H1 (cell line): ENCODE measurements at regions not wholly inside any gene's neighbourhood (a gene's known extent, or its start where the extent isn't known, plus 50 kb on each side); places are given as distances from the start of the nearest gene placed in this dataset.
A peak's percentile ranks its signal among the peaks of the same experiment; 100 is the strongest.

Source experiments
- CTCF ChIA-PET: fragments of 300-600 bp; sonication (Branson Sonifier 250); formaldehyde crosslinking; loops from one replicate; lab custom pipeline; 2021; ENCODE audit not compliant: partially characterized antibody; lab: Charles Lee
- POLR2A ChIA-PET: fragments of 300-600 bp; sonication (Branson Sonifier 250); formaldehyde crosslinking; loops from one replicate; lab custom pipeline; 2021; ENCODE audit warnings: inconsistent platforms; ENCODE audit not compliant: partially characterized antibody; lab: Charles Lee
- DNase-seq, 2 experiments: peaks; one replicate each; pipeline versions ENCODE4 v3.0.0 to v3.0.0-alpha.2; 2010 to 2022; ENCODE audit warnings: low spot score in 2 of 2, low read depth in 1 of 2, mixed read lengths in 1 of 2
- FAIRE-seq: peaks from 2 replicates; lab custom pipeline; 2011; peaks lifted over from hg19 to GRCh38; lab: Jason Lieb, UNC
- H2AFZ ChIP-seq: 2 replicates; pipeline ENCODE4 v1.8.1; 2012; ENCODE audit warnings: low read length, inconsistent platforms
- H2AK5ac ChIP-seq: 2 replicates; pipeline ENCODE4 v1.6.1; 2013; ENCODE audit warnings: low read depth, low read length
- H2BK120ac ChIP-seq: replicated peaks from 2 replicates; pipeline ENCODE3; 2013; ENCODE audit warnings: low read depth, low read length, inconsistent platforms
- H2BK12ac ChIP-seq: 2 replicates; pipeline ENCODE4 v1.6.1; 2013; ENCODE audit warnings: low read depth, low read length
- H2BK15ac ChIP-seq: 2 replicates; pipeline ENCODE4 v1.6.1; 2013; ENCODE audit warnings: low read length
- H2BK20ac ChIP-seq: 2 replicates; pipeline ENCODE4 v1.6.1; 2013; ENCODE audit warnings: low read length
- H2BK5ac ChIP-seq: 2 replicates; pipeline ENCODE4 v1.6.1; 2013; ENCODE audit warnings: low read depth, low read length
- H3K14ac ChIP-seq: 2 replicates; pipeline ENCODE4 v1.6.1; 2013; ENCODE audit warnings: inconsistent platforms; ENCODE audit not compliant: insufficient read length
- H3K18ac ChIP-seq: 2 replicates; pipeline ENCODE4 v1.6.1; 2013; ENCODE audit warnings: low read length; ENCODE audit errors: extremely low read depth
- H3K23ac ChIP-seq: 2 replicates; pipeline ENCODE4 v1.6.1; 2013; ENCODE audit warnings: inconsistent platforms; ENCODE audit not compliant: insufficient read length
- H3K23me2 ChIP-seq: 2 replicates; pipeline ENCODE4 v1.6.1; 2013; ENCODE audit warnings: low read depth, low read length
- H3K27ac ChIP-seq: 2 replicates; pipeline ENCODE4 v1.6.1; 2011; ENCODE audit warnings: low read depth, low read length, inconsistent platforms
- H3K27me3 ChIP-seq, 4 experiments: replicated peaks in 1 of 4; 1 replicate in 1 of 4; 2 replicates in 3 of 4; pipeline versions ENCODE4 v1.6.1 to v1.8.1; 2011 to 2013; ENCODE audit warnings: low read length in 3 of 4, mild to moderate bottlenecking in 3 of 4, inconsistent platforms in 2 of 4, mixed read lengths in 2 of 4, moderate library complexity in 1 of 4; ENCODE audit not compliant: control insufficient read depth in 3 of 4, insufficient read depth in 3 of 4; ENCODE audit errors: extremely low read depth in 1 of 4
- H3K36me3 ChIP-seq, 4 experiments: 2 replicates each; pipeline versions ENCODE4 v1.6.1 to v1.8.1; 2011 to 2013; ENCODE audit warnings: mild to moderate bottlenecking in 4 of 4, low read length in 3 of 4, moderate library complexity in 2 of 4, control low read depth in 1 of 4, inconsistent platforms in 1 of 4; ENCODE audit not compliant: insufficient read depth in 4 of 4, control insufficient read depth in 2 of 4
- H3K4ac ChIP-seq: replicated peaks from 2 replicates; pipeline ENCODE3; 2013; ENCODE audit warnings: low read length, low read depth, mixed read lengths, inconsistent platforms; ENCODE audit not compliant: insufficient read length
- H3K4me1 ChIP-seq, 4 experiments: replicated peaks in 1 of 4; 1 replicate in 1 of 4; 2 replicates in 3 of 4; pipeline versions ENCODE4 v1.6.1 to v1.8.1; 2011 to 2013; ENCODE audit warnings: low read length in 3 of 4, inconsistent platforms in 2 of 4, mixed read lengths in 1 of 4; ENCODE audit not compliant: insufficient read depth in 4 of 4, control insufficient read depth in 3 of 4
- H3K4me2 ChIP-seq, 2 experiments: 2 replicates each; pipeline versions ENCODE4 v1.6.1 to v1.8.1; 2011 to 2013; ENCODE audit warnings: low read depth in 2 of 2, low read length in 2 of 2, control low read depth in 1 of 2, inconsistent platforms in 1 of 2, mild to moderate bottlenecking in 1 of 2; ENCODE audit not compliant: insufficient read depth in 1 of 2
- H3K4me3 ChIP-seq, 4 experiments: fragments of 200-600, 300-600 bp in 1 of 4; sonication (generic), shearing (Covaris generic), sonication (Bioruptor Twin) in 1 of 4; 2 replicates each; pipeline versions ENCODE4 v1.5.1 to v1.8.1; 2011 to 2016; ENCODE audit warnings: low read length in 4 of 4, low read depth in 3 of 4, control low read depth in 2 of 4, inconsistent platforms in 2 of 4, mild to moderate bottlenecking in 2 of 4, mixed read lengths in 1 of 4, moderate library complexity in 1 of 4; ENCODE audit not compliant: insufficient read depth in 2 of 4; ENCODE audit errors: extremely low read depth in 1 of 4
- H3K56ac ChIP-seq: replicated peaks from 2 replicates; pipeline ENCODE3; 2013; ENCODE audit warnings: low read depth, mild to moderate bottlenecking, mixed read lengths, low read length, inconsistent platforms; ENCODE audit not compliant: insufficient read length
- H3K79me1 ChIP-seq: 2 replicates; pipeline ENCODE4 v1.6.1; 2013; ENCODE audit warnings: low read depth, low read length, control low read depth
- H3K79me2 ChIP-seq, 2 experiments: 2 replicates each; pipeline versions ENCODE4 v1.6.1 to v1.8.1; 2012 to 2013; ENCODE audit warnings: low read length in 2 of 2, mild to moderate bottlenecking in 2 of 2, inconsistent platforms in 1 of 2; ENCODE audit not compliant: insufficient read depth in 2 of 2, control insufficient read depth in 1 of 2
- H3K9ac ChIP-seq, 4 experiments: replicated peaks in 1 of 4; 1 replicate in 1 of 4; 2 replicates in 3 of 4; pipeline versions ENCODE4 v1.6.1 to v1.8.1; 2011 to 2013; ENCODE audit warnings: low read depth in 3 of 4, low read length in 3 of 4, control low read depth in 2 of 4, mild to moderate bottlenecking in 2 of 4, moderate library complexity in 2 of 4, inconsistent platforms in 1 of 4; ENCODE audit errors: extremely low read depth in 1 of 4
- H3K9me3 ChIP-seq, 2 experiments: 2 replicates each; pipeline versions ENCODE4 v1.6.1 to v1.8.1; 2012 to 2013; ENCODE audit warnings: mild to moderate bottlenecking in 2 of 2, moderate library complexity in 2 of 2, control low read depth in 1 of 2, inconsistent platforms in 1 of 2, low read depth in 1 of 2, low read length in 1 of 2, mixed read lengths in 1 of 2; ENCODE audit not compliant: insufficient read depth in 2 of 2
- H4K20me1 ChIP-seq, 2 experiments: replicated peaks in 1 of 2; 2 replicates each; pipeline versions ENCODE3 to v1.8.1; 2011 to 2013; ENCODE audit warnings: inconsistent platforms in 2 of 2, low read length in 2 of 2, mild to moderate bottlenecking in 1 of 2; ENCODE audit not compliant: insufficient read depth in 2 of 2, control insufficient read depth in 1 of 2
- H4K5ac ChIP-seq: 2 replicates; pipeline ENCODE4 v1.6.1; 2013; ENCODE audit warnings: low read length, low read depth, mixed read lengths, inconsistent platforms; ENCODE audit not compliant: insufficient read length
- H4K8ac ChIP-seq: 2 replicates; pipeline ENCODE4 v1.8.0; 2013; ENCODE audit warnings: mild to moderate bottlenecking, moderate library complexity, low read length, inconsistent platforms; ENCODE audit not compliant: insufficient read depth; ENCODE audit errors: extremely low read depth
- H4K91ac ChIP-seq: replicated peaks from 2 replicates; pipeline ENCODE3; 2013; ENCODE audit warnings: low read length, mixed read lengths, inconsistent platforms; ENCODE audit not compliant: insufficient read length
- CTBP2 ChIP-seq: IDR thresholded peaks from 2 replicates; pipeline ENCODE4 v1.7.0; 2011; ENCODE audit warnings: borderline replicate concordance, mild to moderate bottlenecking, moderate library complexity, mixed read lengths, low read length; ENCODE audit not compliant: insufficient read depth, insufficient read length
- WGBS, 2 experiments: shearing (Covaris generic) in 1 of 2; methylation state at CpG; one replicate each; pipeline versions ENCODE4 v1.1.6 to v1.1.7; 2013 to 2015; ENCODE audit warnings: low lambda C conversion rate in 2 of 2, mixed read lengths in 2 of 2, inconsistent platforms in 1 of 2, low coverage in 1 of 2, missing lambda C conversion rate in 1 of 2; ENCODE audit not compliant: insufficient replicate concordance in 2 of 2, insufficient coverage in 1 of 2, insufficient read length in 1 of 2; ENCODE audit errors: extremely low coverage in 1 of 2, missing lambda C conversion rate in 1 of 2; 5-methylcytosine and 5-hydroxymethylcytosine counted together
- TF ChIP-seq, protein P1 (sequence below), 3 experiments: IDR thresholded peaks; 1 replicate in 2 of 3; 2 replicates in 1 of 3; pipeline versions ENCODE4 v1.5.1 to v1.6.1; 2011; ENCODE audit warnings: low read length in 3 of 3, mild to moderate bottlenecking in 3 of 3, inconsistent platforms in 2 of 3, low read depth in 1 of 3, moderate library complexity in 1 of 3; ENCODE audit not compliant: insufficient read depth in 1 of 3; ENCODE audit errors: control extremely low read depth in 1 of 3

DNA sequence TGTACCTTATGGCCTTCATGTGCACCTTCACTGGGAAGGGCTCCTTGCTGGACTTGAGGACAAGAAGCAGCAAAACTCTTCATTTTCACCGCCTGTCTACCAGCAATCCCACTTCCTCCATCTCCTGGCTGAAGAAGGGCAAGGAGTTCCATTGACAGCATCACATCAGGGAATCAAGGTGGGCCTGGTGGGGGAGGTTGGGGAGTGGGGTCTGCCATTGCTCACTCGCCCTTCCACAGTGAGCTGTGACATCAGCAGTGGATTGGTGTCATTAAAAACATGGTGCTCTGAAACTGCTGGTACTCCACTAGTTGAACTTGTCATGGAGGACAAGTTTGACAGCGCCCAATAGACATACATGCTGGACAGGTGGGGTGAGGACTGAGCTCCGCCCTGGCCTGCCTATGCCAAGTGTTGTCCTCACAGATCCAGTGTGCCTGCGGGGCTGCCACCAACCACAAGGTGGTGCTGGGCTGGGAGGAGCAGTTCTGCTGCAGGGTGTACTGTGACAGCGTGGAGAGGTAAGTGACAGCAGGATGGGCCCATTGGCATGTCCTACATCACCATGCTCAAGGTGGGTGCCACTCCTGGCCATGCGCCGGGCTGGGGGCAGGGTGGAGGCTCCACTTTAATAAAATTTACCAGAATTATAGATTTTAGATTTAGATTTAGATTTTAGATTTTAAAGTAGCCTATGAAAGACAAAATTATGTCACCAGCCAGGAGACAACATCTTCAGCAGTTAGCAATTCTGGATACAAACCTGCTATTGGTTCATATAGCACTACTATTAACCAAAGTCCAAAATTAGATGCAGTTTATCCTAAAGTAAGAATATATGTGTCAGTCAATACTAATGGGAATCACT lies 1729.1 kb downstream of the TP53TG3F start:
- Histone ChIP-seq H3K9ac (no peak overlapping the region), H3K14ac (no peak overlapping the region), H4K20me1 (no peaks in the 10 kb centered on the region), H3K18ac (no peak overlapping the region), H2BK15ac (no peak overlapping the region), H4K5ac (no peak overlapping the region), H3K9me3 (peaks cover 69 to 73% of the 10 kb centered on the region in 2 experiments), H3K27me3 (no peaks in the 10 kb centered on the region), H3K79me2 (no peaks in the 10 kb centered on the region), H2BK20ac (no peak overlapping the region), H2AFZ (no peak overlapping the region), H2BK5ac (no peak overlapping the region), H3K79me1 (no peaks in the 10 kb centered on the region), H4K8ac (no peak overlapping the region), H2BK120ac (no peak overlapping the region), H3K4me3 (no peak overlapping the region), H3K36me3 (no peaks in the 10 kb centered on the region), H2BK12ac (no peak overlapping the region), H3K56ac (no peak overlapping the region), H3K4ac (no peak overlapping the region), H3K27ac (no peak overlapping the region), H3K4me2 (no peak overlapping the region), H3K23ac (no peak overlapping the region), H2AK5ac (no peak overlapping the region), H3K4me1 (no peaks in the 10 kb centered on the region), H4K91ac (no peak overlapping the region), H3K23me2 (no peaks in the 10 kb centered on the region)
- FAIRE-seq (no peak), DNase-seq (no peak)
- ChIA-PET CTCF (no interaction called here), POLR2A (no interaction called here)
- TF ChIP-seq, protein P1, sequence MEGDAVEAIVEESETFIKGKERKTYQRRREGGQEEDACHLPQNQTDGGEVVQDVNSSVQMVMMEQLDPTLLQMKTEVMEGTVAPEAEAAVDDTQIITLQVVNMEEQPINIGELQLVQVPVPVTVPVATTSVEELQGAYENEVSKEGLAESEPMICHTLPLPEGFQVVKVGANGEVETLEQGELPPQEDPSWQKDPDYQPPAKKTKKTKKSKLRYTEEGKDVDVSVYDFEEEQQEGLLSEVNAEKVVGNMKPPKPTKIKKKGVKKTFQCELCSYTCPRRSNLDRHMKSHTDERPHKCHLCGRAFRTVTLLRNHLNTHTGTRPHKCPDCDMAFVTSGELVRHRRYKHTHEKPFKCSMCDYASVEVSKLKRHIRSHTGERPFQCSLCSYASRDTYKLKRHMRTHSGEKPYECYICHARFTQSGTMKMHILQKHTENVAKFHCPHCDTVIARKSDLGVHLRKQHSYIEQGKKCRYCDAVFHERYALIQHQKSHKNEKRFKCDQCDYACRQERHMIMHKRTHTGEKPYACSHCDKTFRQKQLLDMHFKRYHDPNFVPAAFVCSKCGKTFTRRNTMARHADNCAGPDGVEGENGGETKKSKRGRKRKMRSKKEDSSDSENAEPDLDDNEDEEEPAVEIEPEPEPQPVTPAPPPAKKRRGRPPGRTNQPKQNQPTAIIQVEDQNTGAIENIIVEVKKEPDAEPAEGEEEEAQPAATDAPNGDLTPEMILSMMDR (IDR thresholded peaks at IDR 0.05; ENCODE audit: control extremely low read depth in 1 of 3, insufficient read depth in 1 of 3, low read depth in 1 of 3, low read length in 3 of 3), result peak in 2 of 3 experiments; percentile 35 to 53; a peak in 2 of 4 replicates
- no peak for TF ChIP-seq CTBP2
- WGBS, 2 experiments, result 78% methylated on average over 8 of the region's 8 CpGs; no CpG with 5 or more reads in 1 of the 2 experiments
